HEK293T (cell line): ENCODE measurements at regions not wholly inside any gene's neighbourhood (a gene's known extent, or its start where the extent isn't known, plus 50 kb on each side); places are given as distances from the start of the nearest gene placed in this dataset.

Experiments
- CTCF ChIA-PET: fragments of 350-600 bp; formaldehyde crosslinking; extraction: SDS; loops from one replicate; lab custom pipeline; 2021; ENCODE audit warnings: antibody characterized with exemption, inconsistent platforms; lab: Yijun Ruan, JAX
- POLR2A ChIA-PET: fragments of 350-600 bp; formaldehyde crosslinking; extraction: SDS; loops from one replicate; lab custom pipeline; 2020; ENCODE audit warnings: antibody characterized with exemption, inconsistent platforms; lab: Yijun Ruan, JAX
- DNase-seq: peaks from one replicate; pipeline ENCODE4 v3.0.0; 2012; ENCODE audit warnings: mixed read lengths; ENCODE audit errors: extremely low spot score
- ARNT ChIP-seq: fragments of 450-650 bp; IDR thresholded peaks from 2 replicates; pipeline ENCODE4 v1.6.1; 2017; ENCODE audit warnings: mild to moderate bottlenecking
- BHLHE40 ChIP-seq: fragments of 450-650 bp; IDR thresholded peaks from 2 replicates; pipeline ENCODE4 v1.6.1; 2016; ENCODE audit warnings: mild to moderate bottlenecking, moderate library complexity, borderline replicate concordance
- CTBP1 ChIP-seq: fragments of 450-650 bp; IDR thresholded peaks from 2 replicates; pipeline ENCODE4 v1.6.1; 2016; ENCODE audit warnings: borderline replicate concordance
- ELF4 ChIP-seq: fragments of 450-650 bp; IDR thresholded peaks from 2 replicates; pipeline ENCODE4 v1.6.1; 2017; ENCODE audit warnings: antibody characterized with exemption
- FOXA1 ChIP-seq: fragments of 450-650 bp; IDR thresholded peaks from 2 replicates; pipeline ENCODE4 v1.6.1; 2016; ENCODE audit warnings: mild to moderate bottlenecking
- FOXK2 ChIP-seq: fragments of 450-650 bp; IDR thresholded peaks from 2 replicates; pipeline ENCODE4 v1.6.1; 2016; ENCODE audit warnings: mild to moderate bottlenecking
- FOXM1 ChIP-seq: fragments of 450-650 bp; IDR thresholded peaks from 2 replicates; pipeline ENCODE4 v1.6.1; 2017; ENCODE audit warnings: mild to moderate bottlenecking, borderline replicate concordance
- HDGF ChIP-seq: fragments of 450-650 bp; IDR thresholded peaks from 2 replicates; pipeline ENCODE4 v1.6.1; 2017; ENCODE audit warnings: antibody characterized with exemption, borderline replicate concordance
- L3MBTL2 ChIP-seq: fragments of 450-650 bp; conservative IDR thresholded peaks from 2 replicates; pipeline ENCODE4 v1.6.1; 2016; ENCODE audit warnings: mild to moderate bottlenecking
- LEF1 ChIP-seq: fragments of 450-650 bp; IDR thresholded peaks from 2 replicates; pipeline ENCODE4 v1.6.1; 2017; ENCODE audit warnings: mild to moderate bottlenecking, borderline replicate concordance
- NFRKB ChIP-seq: fragments of 450-650 bp; IDR thresholded peaks from 2 replicates; pipeline ENCODE4 v1.6.1; 2016; ENCODE audit warnings: mild to moderate bottlenecking, moderate library complexity
- SP1 ChIP-seq: fragments of 450-650 bp; IDR thresholded peaks from 2 replicates; pipeline ENCODE4 v1.6.1; 2017
- SUZ12 ChIP-seq: fragments of 450-650 bp; IDR thresholded peaks from 2 replicates; pipeline ENCODE4 v1.6.1; 2016; ENCODE audit warnings: mild to moderate bottlenecking
- TARDBP ChIP-seq: fragments of 450-650 bp; IDR thresholded peaks from 2 replicates; pipeline ENCODE4 v1.6.1; 2016
- ZNF384 ChIP-seq: fragments of 450-650 bp; IDR thresholded peaks from 2 replicates; pipeline ENCODE4 v1.6.1; 2016
- TF ChIP-seq, protein P1 (sequence below): fragments of 450-650 bp; IDR thresholded peaks from 2 replicates; pipeline ENCODE4 v1.6.1; 2016

DNA sequence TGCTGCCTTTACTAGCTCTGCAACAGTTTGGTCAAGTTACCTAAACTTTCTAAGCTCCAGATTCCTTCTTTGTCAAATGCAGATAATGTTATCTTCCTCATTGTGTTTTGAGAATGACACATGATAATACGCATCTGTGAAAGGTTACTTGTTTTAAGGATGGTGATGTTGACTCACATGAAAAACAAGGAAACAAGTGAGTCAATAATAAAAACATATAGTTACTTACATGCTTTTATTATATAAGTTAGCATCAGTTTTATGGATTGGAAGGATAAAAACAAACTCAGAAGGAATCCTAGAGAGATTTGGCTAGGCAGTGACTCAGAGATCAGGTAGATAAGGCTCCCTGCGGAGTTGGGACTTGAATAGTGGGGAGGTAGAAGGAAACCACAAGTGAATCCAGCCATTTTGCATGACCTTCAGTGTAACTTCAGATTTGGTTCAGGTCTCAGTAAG lies 144.6 kb downstream of the LMO4 start:
- TF ChIP-seq SP1 (no peak), FOXK2 (no peak), BHLHE40 (no peak), HDGF (no peak), FOXM1 (no peak), CTBP1 (no peak), NFRKB (no peak), ZNF384 (no peak), ELF4 (no peak), TARDBP (no peak), FOXA1 (no peak), SUZ12 (no peak), ARNT (no peak), LEF1 (no peak), L3MBTL2 (no peak)
- TF ChIP-seq, protein P1, sequence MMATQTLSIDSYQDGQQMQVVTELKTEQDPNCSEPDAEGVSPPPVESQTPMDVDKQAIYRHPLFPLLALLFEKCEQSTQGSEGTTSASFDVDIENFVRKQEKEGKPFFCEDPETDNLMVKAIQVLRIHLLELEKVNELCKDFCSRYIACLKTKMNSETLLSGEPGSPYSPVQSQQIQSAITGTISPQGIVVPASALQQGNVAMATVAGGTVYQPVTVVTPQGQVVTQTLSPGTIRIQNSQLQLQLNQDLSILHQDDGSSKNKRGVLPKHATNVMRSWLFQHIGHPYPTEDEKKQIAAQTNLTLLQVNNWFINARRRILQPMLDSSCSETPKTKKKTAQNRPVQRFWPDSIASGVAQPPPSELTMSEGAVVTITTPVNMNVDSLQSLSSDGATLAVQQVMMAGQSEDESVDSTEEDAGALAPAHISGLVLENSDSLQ, result no peak
- CTCF ChIA-PET, result no interaction called here
- POLR2A ChIA-PET, result interaction anchor here (0.9 kb wide), 1 partner anchor 9 kb away, joined by 3 read pairs; no protein-coding TSS in a partner anchor
- DNase-seq, result no peak

DNA sequence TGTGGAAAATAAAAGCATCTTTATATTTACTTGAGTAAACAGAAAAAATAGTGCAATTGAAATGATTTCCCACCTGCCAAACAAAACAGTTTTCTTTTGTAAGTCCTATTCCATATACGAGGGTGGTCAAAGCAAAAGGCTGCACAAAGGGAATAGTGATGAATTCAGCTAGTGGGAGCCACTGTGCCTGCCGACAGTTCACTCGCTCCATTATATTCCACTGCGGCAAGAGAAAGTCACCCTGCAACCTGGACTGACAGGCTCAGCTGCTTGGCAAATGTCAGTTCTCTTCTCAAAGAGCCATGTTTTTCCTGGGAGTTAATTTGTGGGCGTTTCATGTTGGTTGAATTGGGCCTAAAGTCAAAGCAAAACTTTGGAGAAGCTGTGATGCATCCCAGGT lies 145.4 kb downstream of the LMO4 start:
- no peak for TF ChIP-seq CTBP1
- ChIA-PET CTCF (no interaction called here), POLR2A (no interaction called here)
- no peak for DNase-seq

DNA sequence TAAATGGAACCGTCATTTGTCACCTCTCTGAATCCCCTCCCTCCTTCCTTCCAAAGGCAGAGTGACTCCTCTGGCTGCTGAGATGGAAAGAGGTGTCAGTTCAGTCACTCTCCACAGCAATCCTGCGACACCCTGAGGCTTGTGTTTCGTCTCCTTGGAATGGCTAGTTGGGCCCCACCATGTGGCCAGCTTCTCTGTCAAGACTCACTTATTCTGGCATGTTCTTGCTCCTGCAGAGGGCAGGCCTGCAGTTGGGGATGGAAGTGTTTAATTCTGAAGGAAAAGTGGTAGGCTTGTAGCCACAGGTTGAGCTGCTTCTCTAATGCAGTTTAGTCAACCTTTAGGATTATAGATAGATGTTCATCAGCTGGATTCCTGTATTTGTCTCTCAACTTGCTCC lies 149.6 kb downstream of the LMO4 start:
- ChIA-PET CTCF (no interaction called here), POLR2A (no interaction called here)
- DNase-seq, result no peak
- TF ChIP-seq, protein P1, result no peak
- TF ChIP-seq L3MBTL2 (no peak), ZNF384 (no peak), SP1 (no peak)

DNA sequence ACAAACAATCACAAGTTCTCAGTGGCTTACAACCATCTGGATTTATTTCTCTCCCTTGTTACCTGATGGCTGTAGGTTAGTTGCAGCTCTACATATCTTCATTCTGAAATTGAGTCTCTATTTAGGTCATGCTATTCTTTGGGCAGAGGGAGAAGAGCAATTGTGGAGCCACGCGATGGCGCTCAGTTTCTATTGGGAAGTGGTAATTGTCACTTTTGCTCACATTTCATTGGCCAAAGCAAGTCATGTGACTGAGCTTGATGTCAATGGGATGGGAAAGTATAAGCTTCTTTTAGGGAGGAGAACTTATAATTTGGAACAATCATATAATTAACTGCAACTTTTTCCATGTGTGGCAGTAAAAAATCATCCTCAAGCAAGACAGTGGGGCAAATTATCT lies 166.5 kb downstream of the LMO4 start:
- POLR2A ChIA-PET, result no interaction called here
- CTCF ChIA-PET, result interaction anchor here (1.1 kb wide), 1 partner anchor 8 kb away, joined by 3 read pairs; no protein-coding TSS in a partner anchor
- TF ChIP-seq SUZ12 (no peak), ARNT (no peak), LEF1 (no peak), FOXM1 (no peak), FOXA1 (no peak), CTBP1 (no peak), BHLHE40 (no peak), ZNF384 (no peak), L3MBTL2 (no peak), FOXK2 (no peak), ELF4 (no peak), NFRKB (no peak), TARDBP (no peak), HDGF (no peak), SP1 (no peak)
- TF ChIP-seq, protein P1, result no peak
- DNase-seq, result no peak

DNA sequence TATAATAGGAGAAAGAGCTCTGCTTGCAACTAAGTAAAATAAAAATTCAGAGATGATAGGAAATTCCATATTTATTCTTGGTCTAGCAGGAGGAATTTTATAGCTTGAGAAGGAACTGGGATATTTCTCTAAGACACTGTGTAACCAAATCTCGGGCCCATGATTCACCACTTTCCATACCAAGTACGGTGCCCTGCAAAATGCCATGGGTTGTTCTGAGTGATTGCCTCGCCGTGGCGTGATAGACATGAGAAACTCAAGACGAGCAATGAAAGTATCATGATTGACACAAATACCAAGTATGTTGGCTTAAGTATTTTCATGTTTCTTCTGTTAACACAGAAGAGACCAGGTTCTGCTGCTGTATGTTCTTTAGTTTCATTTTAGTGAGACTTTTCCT lies 167.2 kb downstream of the LMO4 start:
- no peak for DNase-seq
- ChIA-PET POLR2A (no interaction called here), CTCF (interaction anchor here (1.1 kb wide), 1 partner anchor 9 kb away, joined by 3 read pairs; no protein-coding TSS in a partner anchor)
- TF ChIP-seq FOXM1, result no peak
- TF ChIP-seq LEF1, result no peak

DNA sequence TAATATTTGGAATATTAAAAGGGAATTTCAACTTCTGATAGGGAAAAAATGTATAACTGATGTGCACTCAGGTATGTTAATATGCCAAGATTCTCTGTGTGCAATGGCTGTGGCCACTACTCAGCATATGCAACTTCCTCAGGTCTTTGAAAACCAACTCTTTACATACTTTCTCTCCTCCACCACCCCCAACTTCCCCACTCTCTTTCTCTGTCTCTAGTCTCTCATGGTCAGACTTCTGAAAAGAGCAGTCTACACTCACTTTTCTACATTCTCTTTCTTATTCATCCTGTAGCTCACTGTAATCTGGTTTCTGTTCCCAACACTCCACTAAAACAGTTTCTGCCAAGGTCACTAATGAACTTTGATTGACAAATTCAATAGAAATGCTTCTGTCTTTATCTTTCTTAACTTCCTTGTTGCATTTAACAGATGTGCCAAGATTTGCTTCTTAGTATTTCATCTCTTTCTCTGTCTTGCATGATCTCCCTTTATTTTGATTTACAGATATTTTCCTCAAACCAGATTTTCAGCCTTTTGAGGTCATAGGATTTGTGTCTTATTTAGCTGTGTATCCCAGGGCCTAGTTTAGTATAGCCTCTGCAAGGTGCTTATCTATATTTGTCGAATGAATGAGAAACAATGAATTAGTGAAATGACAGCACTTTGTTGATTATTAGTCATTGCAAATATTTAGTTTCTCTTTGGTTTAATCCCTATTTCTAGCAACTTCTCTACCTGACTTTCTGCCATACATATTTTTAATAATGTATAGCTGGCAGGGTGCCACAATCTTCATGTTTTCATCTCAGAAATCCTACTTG lies 168.9 kb downstream of the LMO4 start:
- CTCF ChIA-PET, result no interaction called here
- POLR2A ChIA-PET, result no interaction called here
- no peak for TF ChIP-seq TARDBP
- no peak for TF ChIP-seq FOXM1
- no peak for TF ChIP-seq ZNF384
- no peak for TF ChIP-seq BHLHE40
- no peak for TF ChIP-seq L3MBTL2
- no peak for TF ChIP-seq CTBP1
- TF ChIP-seq SP1, result no peak
- DNase-seq, result no peak

DNA sequence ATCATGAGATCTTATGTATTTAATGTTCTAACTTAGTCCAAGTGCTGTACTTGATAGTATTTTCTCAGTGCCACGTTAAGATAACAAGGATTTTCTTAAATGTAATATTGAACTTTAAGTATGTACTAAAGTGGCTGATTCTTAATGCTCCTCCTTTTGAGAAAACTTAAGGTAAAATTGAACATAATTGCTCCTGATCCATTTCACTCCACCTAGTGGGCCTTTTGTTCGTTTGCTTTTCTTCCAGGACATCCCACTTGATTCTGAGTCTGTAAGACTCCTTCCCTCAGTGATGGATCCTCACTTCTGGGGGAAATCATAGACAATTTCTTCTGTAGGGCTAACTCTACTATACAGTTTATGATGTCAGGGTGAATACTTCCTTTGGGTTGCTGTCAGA lies 173.1 kb downstream of the LMO4 start:
- TF ChIP-seq HDGF (no peak), L3MBTL2 (no peak), ELF4 (no peak), ARNT (no peak), TARDBP (no peak), LEF1 (no peak), NFRKB (no peak), FOXM1 (no peak), ZNF384 (no peak)
- POLR2A ChIA-PET, result no interaction called here
- DNase-seq, result no peak
- CTCF ChIA-PET, result no interaction called here
